ENCODE measurements at regions not wholly inside any gene's neighbourhood (a gene's known extent, or its start where the extent isn't known, plus 50 kb on each side); places are given as distances from the start of the nearest gene placed in this dataset.

GRCh38 chr11:122028545-122028944 is 87.5 kb downstream of the BLID start:
- TF ChIP-seq CTCF (IDR thresholded peaks at IDR 0.05): no peak
- no peak for TF ChIP-seq ATF2 (CRISPR knock-in tag; IDR thresholded peaks at IDR 0.05; ENCODE audit: borderline replicate concordance, low read depth)
- no peak for TF ChIP-seq GABPB1 (CRISPR knock-in tag; IDR thresholded peaks at IDR 0.05)
- no peak for TF ChIP-seq USF2 (CRISPR knock-in tag; IDR thresholded peaks at IDR 0.05)
